HG02970 (cell line): ENCODE measurements at regions not wholly inside any gene's neighbourhood (a gene's known extent, or its start where the extent isn't known, plus 50 kb on each side); places are given as distances from the start of the nearest gene placed in this dataset.

Experiments
- ATAC-seq: cut with Tn5 transposase; IDR thresholded peaks from one replicate; pipeline ENCODE4 v1.9.1; 2021; ENCODE audit warnings: mild to moderate bottlenecking, moderate library complexity, moderate number of reproducible peaks; ENCODE audit not compliant: unreplicated experiment, low FRiP score

GRCh38 chr6:141265756-141266623 lies 866.7 kb upstream of the GJE1 start:
- no peak for ATAC-seq

GRCh38 chr6:141264101-141264500 lies 868.6 kb upstream of the GJE1 start:
- no peak for ATAC-seq

GRCh38 chr6:141261672-141262060 lies 871.1 kb upstream of the GJE1 start:
- no peak for ATAC-seq

- no peak for ATAC-seq
These were observed 871.6 kb upstream of the GJE1 start for GRCh38 chr6:141261016-141261671.

GRCh38 chr6:141260627-141261015 lies 872.1 kb upstream of the GJE1 start:
- no peak for ATAC-seq

GRCh38 chr6:141259807-141260206 lies 872.9 kb upstream of the GJE1 start:
- no peak for ATAC-seq

- ATAC-seq, result no peak
These were observed 873.6 kb upstream of the GJE1 start for GRCh38 chr6:141259091-141259490.

- no peak for ATAC-seq
These were observed 874.2 kb upstream of the GJE1 start for GRCh38 chr6:141258516-141258915.

- ATAC-seq, result no peak
These were observed 878.4 kb upstream of the GJE1 start for GRCh38 chr6:141254336-141254735.

GRCh38 chr6:141252828-141253608 lies 879.7 kb upstream of the GJE1 start:
- ATAC-seq, result no peak

- no peak for ATAC-seq
These were observed 881.4 kb upstream of the GJE1 start for GRCh38 chr6:141251286-141251685.

GRCh38 chr6:141248021-141248799 lies 884.5 kb upstream of the GJE1 start:
- ATAC-seq, result peak; percentile 46

GRCh38 chr6:141244366-141244765 lies 888.4 kb upstream of the GJE1 start:
- ATAC-seq, result no peak

GRCh38 chr6:141242957-141243356 lies 889.8 kb upstream of the GJE1 start:
- ATAC-seq, result no peak

GRCh38 chr6:141229296-141229695 lies 903.4 kb upstream of the GJE1 start:
- no peak for ATAC-seq

GRCh38 chr6:141218583-141218982 lies 914.1 kb upstream of the GJE1 start:
- no peak for ATAC-seq

- no peak for ATAC-seq
These were observed 916.0 kb upstream of the GJE1 start for GRCh38 chr6:141216726-141217125.

- no peak for ATAC-seq
These were observed 920.4 kb upstream of the GJE1 start for GRCh38 chr6:141212296-141212695.

GRCh38 chr6:141211845-141212244 lies 920.9 kb upstream of the GJE1 start:
- no peak for ATAC-seq

- ATAC-seq, result no peak
These were observed 921.8 kb upstream of the GJE1 start for GRCh38 chr6:141210901-141211300.
